ENCODE measurements at regions not wholly inside any gene's neighbourhood (a gene's known extent, or its start where the extent isn't known, plus 50 kb on each side); places are given as distances from the start of the nearest gene placed in this dataset.

- intact Hi-C loops (cut with DNase I, micrococcal nuclease) = no loop called here
- no peak for TF ChIP-seq CTCF (IDR thresholded peaks at IDR 0.05)
- Histone ChIP-seq H3K36me3 (ENCODE audit: low read depth) (no peaks in the 10 kb centered on the region), H3K4me1 (ENCODE audit: low read depth) (no peaks in the 10 kb centered on the region), H3K4me3 (no peak overlapping the region), H3K9me3 (no peaks in the 10 kb centered on the region)
- ATAC-seq (no peak), DNase-seq (no peak)
Measured at GRCh38 chr16:73311857-73312723, 264.2 kb upstream of the ZFHX3 start.

GRCh38 chr16:73308771-73309170 is 260.8 kb upstream of the ZFHX3 start:
- no peak for TF ChIP-seq CTCF (IDR thresholded peaks at IDR 0.05)
- DNase-seq = no peak
- H3K36me3 ChIP-seq (ENCODE audit: low read depth) = no peaks in the 10 kb centered on the region
- no peaks in the 10 kb centered on the region for H3K9me3 ChIP-seq
- no peak overlapping the region for H3K4me3 ChIP-seq
- intact Hi-C loops (cut with DNase I, micrococcal nuclease) = no loop called here
- H3K4me1 ChIP-seq (ENCODE audit: low read depth) = no peaks in the 10 kb centered on the region
- ATAC-seq = no peak

GRCh38 chr16:73306901-73307413 is 259.0 kb upstream of the ZFHX3 start:
- ATAC-seq (no peak), DNase-seq (no peak)
- Histone ChIP-seq H3K4me1 (ENCODE audit: low read depth) (no peaks in the 10 kb centered on the region), H3K36me3 (ENCODE audit: low read depth) (no peaks in the 10 kb centered on the region), H3K9me3 (no peaks in the 10 kb centered on the region), H3K4me3 (no peak overlapping the region)
- no peak for TF ChIP-seq CTCF (IDR thresholded peaks at IDR 0.05)
- intact Hi-C loops (cut with DNase I, micrococcal nuclease) = no loop called here

- intact Hi-C loops (cut with DNase I, micrococcal nuclease) = no loop called here
- Histone ChIP-seq H3K36me3 (ENCODE audit: low read depth) (no peaks in the 10 kb centered on the region), H3K4me3 (no peak overlapping the region), H3K9me3 (no peaks in the 10 kb centered on the region), H3K4me1 (ENCODE audit: low read depth) (no peaks in the 10 kb centered on the region)
- TF ChIP-seq CTCF (IDR thresholded peaks at IDR 0.05) = no peak
- DNase-seq = no peak
- ATAC-seq = no peak
Measured at GRCh38 chr16:73304008-73304774, 256.3 kb upstream of the ZFHX3 start.

GRCh38 chr16:73302942-73303341 is 255.0 kb upstream of the ZFHX3 start:
- Histone ChIP-seq H3K4me1 (ENCODE audit: low read depth) (no peaks in the 10 kb centered on the region), H3K9me3 (no peaks in the 10 kb centered on the region), H3K4me3 (no peak overlapping the region), H3K36me3 (ENCODE audit: low read depth) (no peaks in the 10 kb centered on the region)
- no peak for ATAC-seq
- TF ChIP-seq CTCF (IDR thresholded peaks at IDR 0.05) = no peak
- intact Hi-C loops (cut with DNase I, micrococcal nuclease) = no loop called here
- no peak for DNase-seq
